Keratinocyte (primary cell): ENCODE measurements at regions not wholly inside any gene's neighbourhood (a gene's known extent, or its start where the extent isn't known, plus 50 kb on each side); places are given as distances from the start of the nearest gene placed in this dataset.

Source experiments
- DNase-seq: peaks from one replicate; pipeline ENCODE4 v3.0.0-alpha.2; 2011; ENCODE audit warnings: low read depth, missing footprints, low spot score
- FAIRE-seq: peaks from 2 replicates; lab custom pipeline; 2011; peaks lifted over from hg19 to GRCh38; lab: Jason Lieb, UNC
- H2AFZ ChIP-seq: 2 replicates; pipeline ENCODE4 v1.6.0; 2012; ENCODE audit warnings: low read length, control low read depth, inconsistent platforms; ENCODE audit not compliant: control insufficient read depth
- H3K27ac ChIP-seq: 2 replicates; pipeline ENCODE4 v1.5.1; 2011; ENCODE audit warnings: low read length; ENCODE audit not compliant: control insufficient read depth, insufficient read depth
- H3K27me3 ChIP-seq: 3 replicates; pipeline ENCODE4 v1.6.0; 2011; ENCODE audit warnings: low read length; ENCODE audit not compliant: control insufficient read depth, insufficient read depth; ENCODE audit errors: extremely low read depth
- H3K36me3 ChIP-seq, 2 experiments: 2 replicates in 1 of 2; 3 replicates in 1 of 2; pipeline ENCODE4 v1.5.1; 2011; ENCODE audit warnings: low read length in 2 of 2, mild to moderate bottlenecking in 1 of 2; ENCODE audit not compliant: control insufficient read depth in 2 of 2, insufficient read depth in 2 of 2; ENCODE audit errors: extremely low read depth in 1 of 2
- H3K4me1 ChIP-seq: 3 replicates; pipeline ENCODE4 v1.5.1; 2011; ENCODE audit warnings: low read length; ENCODE audit not compliant: control insufficient read depth, insufficient read depth; ENCODE audit errors: extremely low read depth
- H3K4me2 ChIP-seq: 3 replicates; pipeline ENCODE4 v1.6.0; 2011; ENCODE audit warnings: low read depth, low read length; ENCODE audit not compliant: control insufficient read depth, insufficient read depth; ENCODE audit errors: extremely low read depth
- H3K4me3 ChIP-seq, 3 experiments: fragments of 200-600 bp in 1 of 3; sonication (generic) in 1 of 3; 2 replicates in 2 of 3; 3 replicates in 1 of 3; pipeline ENCODE4 v1.5.1; 2011 to 2016; ENCODE audit warnings: low read length in 3 of 3, mild to moderate bottlenecking in 3 of 3, control low read depth in 2 of 3, inconsistent platforms in 1 of 3, low read depth in 1 of 3, mixed read lengths in 1 of 3, mixed run types in 1 of 3, moderate library complexity in 1 of 3; ENCODE audit not compliant: control insufficient read depth in 2 of 3, insufficient read depth in 2 of 3; ENCODE audit errors: extremely low read depth in 1 of 3
- H3K79me2 ChIP-seq: 2 replicates; pipeline ENCODE4 v1.6.0; 2012; ENCODE audit warnings: low read length; ENCODE audit not compliant: control insufficient read depth, insufficient read depth
- H3K9ac ChIP-seq: 3 replicates; pipeline ENCODE4 v1.6.0; 2011; ENCODE audit warnings: low read length; ENCODE audit not compliant: control insufficient read depth, insufficient read depth; ENCODE audit errors: extremely low read depth
- H3K9me1 ChIP-seq: 3 replicates; pipeline ENCODE4 v1.6.0; 2011; ENCODE audit warnings: low read length; ENCODE audit not compliant: control insufficient read depth, insufficient read depth; ENCODE audit errors: extremely low read depth
- H3K9me3 ChIP-seq: 2 replicates; pipeline ENCODE4 v1.5.1; 2012; ENCODE audit warnings: low read depth, low read length; ENCODE audit not compliant: control insufficient read depth
- H4K20me1 ChIP-seq: 3 replicates; pipeline ENCODE4 v1.6.0; 2011; ENCODE audit warnings: low read length; ENCODE audit not compliant: control insufficient read depth, insufficient read depth; ENCODE audit errors: extremely low read depth
- EZH2 ChIP-seq: IDR thresholded peaks from one replicate; pipeline ENCODE4 v1.6.1; 2012; ENCODE audit warnings: inconsistent platforms, mild to moderate bottlenecking, low read length, moderate library complexity
- dilution Hi-C: fragments of 300-500 bp; cut with MboI; formaldehyde crosslinking; loops from one replicate; pipeline ENCODE4 v1.7.0; 2020; ENCODE audit warnings: low sequenced_read_pairs; ENCODE audit not compliant: extremely low pct_ligation_motif_present
- TF ChIP-seq, protein P1 (sequence below), 3 experiments: IDR thresholded peaks in 1 of 3; conservative IDR thresholded peaks in 1 of 3; optimal IDR thresholded peaks in 1 of 3; 2 replicates in 2 of 3; 3 replicates in 1 of 3; pipeline versions ENCODE3 to v1.5.1; 2011; ENCODE audit warnings: low read length in 3 of 3, mild to moderate bottlenecking in 3 of 3, moderate library complexity in 2 of 3, control low read depth in 1 of 3, inconsistent platforms in 1 of 3; ENCODE audit not compliant: insufficient read depth in 2 of 3; ENCODE audit errors: extremely low read depth in 1 of 3

DNA sequence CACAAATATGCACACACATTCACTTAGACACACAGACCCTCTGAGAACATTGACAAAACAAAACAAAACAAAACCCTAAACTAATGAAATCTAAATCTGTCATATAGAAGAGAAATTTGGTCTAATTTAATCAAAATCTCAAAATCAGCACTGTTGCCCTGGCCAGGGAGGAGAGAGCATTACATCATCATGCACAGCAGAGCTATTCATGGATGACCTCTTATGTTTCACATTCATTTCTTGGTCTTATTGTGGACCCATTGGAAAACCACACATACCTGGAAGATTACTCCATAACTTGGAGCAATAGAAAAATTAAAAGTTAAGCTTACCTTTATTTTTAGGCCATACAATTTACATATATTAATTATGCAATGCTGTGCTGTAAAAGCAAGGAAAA, 1223.6 kb upstream of the GJE1 start:
- no peaks in the 10 kb centered on the region for H3K4me1 ChIP-seq
- no peaks in the 10 kb centered on the region for H3K27me3 ChIP-seq
- H3K9me3 ChIP-seq: no peaks in the 10 kb centered on the region
- no peak overlapping the region for H3K27ac ChIP-seq
- H4K20me1 ChIP-seq: no peaks in the 10 kb centered on the region
- no peaks in the 10 kb centered on the region for H3K9me1 ChIP-seq
- H3K4me2 ChIP-seq: no peak overlapping the region
- H2AFZ ChIP-seq: no peak overlapping the region
- H3K79me2 ChIP-seq: no peaks in the 10 kb centered on the region
- TF ChIP-seq EZH2: no peak
- TF ChIP-seq, protein P1, sequence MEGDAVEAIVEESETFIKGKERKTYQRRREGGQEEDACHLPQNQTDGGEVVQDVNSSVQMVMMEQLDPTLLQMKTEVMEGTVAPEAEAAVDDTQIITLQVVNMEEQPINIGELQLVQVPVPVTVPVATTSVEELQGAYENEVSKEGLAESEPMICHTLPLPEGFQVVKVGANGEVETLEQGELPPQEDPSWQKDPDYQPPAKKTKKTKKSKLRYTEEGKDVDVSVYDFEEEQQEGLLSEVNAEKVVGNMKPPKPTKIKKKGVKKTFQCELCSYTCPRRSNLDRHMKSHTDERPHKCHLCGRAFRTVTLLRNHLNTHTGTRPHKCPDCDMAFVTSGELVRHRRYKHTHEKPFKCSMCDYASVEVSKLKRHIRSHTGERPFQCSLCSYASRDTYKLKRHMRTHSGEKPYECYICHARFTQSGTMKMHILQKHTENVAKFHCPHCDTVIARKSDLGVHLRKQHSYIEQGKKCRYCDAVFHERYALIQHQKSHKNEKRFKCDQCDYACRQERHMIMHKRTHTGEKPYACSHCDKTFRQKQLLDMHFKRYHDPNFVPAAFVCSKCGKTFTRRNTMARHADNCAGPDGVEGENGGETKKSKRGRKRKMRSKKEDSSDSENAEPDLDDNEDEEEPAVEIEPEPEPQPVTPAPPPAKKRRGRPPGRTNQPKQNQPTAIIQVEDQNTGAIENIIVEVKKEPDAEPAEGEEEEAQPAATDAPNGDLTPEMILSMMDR (optimal IDR thresholded peaks at IDR 0.05 in 1 of 3, IDR thresholded peaks at IDR 0.05 in 1 of 3, conservative IDR thresholded peaks at IDR 0.05 in 1 of 3; ENCODE audit: extremely low read depth in 1 of 3, insufficient read depth in 2 of 3, low read length in 3 of 3): no peak
- no peak overlapping the region for H3K9ac ChIP-seq
- H3K4me3 ChIP-seq: no peak overlapping the region
- DNase-seq (no peak), FAIRE-seq (no peak)
- dilution Hi-C loops: no loop called here
- no peaks in the 10 kb centered on the region for H3K36me3 ChIP-seq

DNA sequence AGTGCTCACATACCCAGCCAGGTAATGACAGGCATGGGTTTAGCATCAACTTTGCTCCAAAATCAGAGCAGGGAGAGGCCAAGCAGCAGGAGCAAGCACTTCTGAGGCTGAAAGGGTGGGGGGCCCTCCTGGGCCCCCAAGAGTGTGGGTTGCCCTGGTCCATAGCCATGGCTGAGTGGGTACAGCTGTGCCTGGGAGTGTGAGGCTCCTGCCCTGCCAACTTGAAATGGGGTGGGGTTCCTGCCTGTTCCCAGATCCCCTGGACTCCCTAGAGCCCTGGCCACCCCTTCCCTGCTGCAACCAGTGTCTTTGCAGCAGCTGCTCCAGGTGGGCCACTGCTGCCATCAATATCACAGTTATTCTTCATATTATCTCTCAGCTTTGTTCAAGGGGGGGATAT, 1224.2 kb upstream of the GJE1 start:
- FAIRE-seq (no peak), DNase-seq (no peak)
- no peaks in the 10 kb centered on the region for H3K79me2 ChIP-seq
- no peak for TF ChIP-seq EZH2
- TF ChIP-seq, protein P1 (optimal IDR thresholded peaks at IDR 0.05 in 1 of 3, IDR thresholded peaks at IDR 0.05 in 1 of 3, conservative IDR thresholded peaks at IDR 0.05 in 1 of 3; ENCODE audit: extremely low read depth in 1 of 3, insufficient read depth in 2 of 3, low read length in 3 of 3): no peak
- no peak overlapping the region for H3K4me3 ChIP-seq
- no peak overlapping the region for H3K27ac ChIP-seq
- H3K4me1 ChIP-seq: no peaks in the 10 kb centered on the region
- no peak overlapping the region for H3K4me2 ChIP-seq
- no peaks in the 10 kb centered on the region for H3K27me3 ChIP-seq
- no peaks in the 10 kb centered on the region for H3K9me3 ChIP-seq
- dilution Hi-C loops: no loop called here
- no peak overlapping the region for H3K9ac ChIP-seq
- no peaks in the 10 kb centered on the region for H3K36me3 ChIP-seq
- no peaks in the 10 kb centered on the region for H4K20me1 ChIP-seq
- H3K9me1 ChIP-seq: no peaks in the 10 kb centered on the region
- no peak overlapping the region for H2AFZ ChIP-seq
